GM12891 (cell line): ENCODE measurements at regions not wholly inside any gene's neighbourhood (a gene's known extent, or its start where the extent isn't known, plus 50 kb on each side); places are given as distances from the start of the nearest gene placed in this dataset.

Source experiments
- PAX5 ChIP-seq: IDR thresholded peaks from 2 replicates; pipeline ENCODE4 v1.6.1; 2011; ENCODE audit warnings: low read length, moderate library complexity, mild to moderate bottlenecking; ENCODE audit not compliant: insufficient read depth, severe bottlenecking
- POLR2A ChIP-seq: IDR thresholded peaks from 2 replicates; pipeline ENCODE4 v1.6.1; 2011; ENCODE audit warnings: low read depth, low read length, control low read depth
- POLR2AphosphoS5 ChIP-seq: IDR thresholded peaks from 2 replicates; pipeline ENCODE4 v1.6.1; 2011; ENCODE audit warnings: low read depth, low read length, control low read depth
- TAF1 ChIP-seq: IDR thresholded peaks from 2 replicates; pipeline ENCODE4 v1.6.1; 2011; ENCODE audit warnings: low read depth, low read length, control low read depth

- no peak for TF ChIP-seq POLR2AphosphoS5
- no peak for TF ChIP-seq TAF1
- TF ChIP-seq POLR2A, result no peak
- no peak for TF ChIP-seq PAX5
These were observed 62.1 kb downstream of the NPY start for GRCh38 chr7:24346129-24346528.
